ENCODE measurements at regions not wholly inside any gene's neighbourhood (a gene's known extent, or its start where the extent isn't known, plus 50 kb on each side); places are given as distances from the start of the nearest gene placed in this dataset.

DNA sequence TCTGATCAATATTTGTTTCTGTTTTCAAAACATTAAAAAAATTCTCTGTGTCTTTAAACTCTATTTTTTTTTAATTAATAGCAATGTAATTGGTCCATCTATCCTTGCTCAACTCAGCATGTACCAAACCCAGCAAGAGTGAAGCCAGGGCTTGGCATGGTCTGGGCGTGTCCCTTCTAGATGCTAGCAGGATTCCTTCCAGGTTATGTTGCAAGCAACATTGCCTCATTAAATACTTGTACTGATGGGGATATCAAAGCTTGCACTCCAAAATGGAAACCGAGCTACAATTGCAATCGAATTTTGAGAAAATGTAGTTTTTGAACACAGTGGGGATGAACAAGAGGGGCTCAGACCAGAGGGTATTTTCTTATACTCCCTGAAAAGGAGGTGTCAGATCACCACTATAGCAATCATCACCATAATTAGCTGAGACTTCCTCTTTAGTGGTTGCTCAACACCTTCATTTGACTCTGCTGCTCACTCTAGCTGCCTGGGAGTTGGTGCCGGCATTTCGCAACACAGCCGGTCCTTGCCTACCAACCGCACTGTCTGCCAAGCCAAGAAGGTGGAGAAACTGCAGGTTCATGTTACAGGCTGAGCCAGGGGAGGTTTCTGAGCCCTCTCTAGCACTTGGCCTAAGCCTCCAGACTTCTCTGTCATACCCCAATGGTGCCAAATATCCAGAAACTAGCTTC is 67.8 kb upstream of the RALGAPA2 start:
- H3K4me3 Mint-ChIP-seq: no peak overlapping the region
- no peak overlapping the region for H3K27ac Mint-ChIP-seq
- no peaks in the 10 kb centered on the region for H3K36me3 Mint-ChIP-seq
- peaks cover 0 to 19% (median 0%) of the 10 kb centered on the region in 3 donors for H3K27me3 Mint-ChIP-seq
- no peak for DNase-seq
- H3K9me3 Mint-ChIP-seq: peaks cover 0 to 4% (median 3%) of the 10 kb centered on the region in 7 donors
- peaks cover 0 to 7% (median 3%) of the 10 kb centered on the region in 3 donors for H3K4me1 Mint-ChIP-seq
- ATAC-seq (ENCODE audit: low read depth in 2 of 2): peak; percentile 51 to 71

DNA sequence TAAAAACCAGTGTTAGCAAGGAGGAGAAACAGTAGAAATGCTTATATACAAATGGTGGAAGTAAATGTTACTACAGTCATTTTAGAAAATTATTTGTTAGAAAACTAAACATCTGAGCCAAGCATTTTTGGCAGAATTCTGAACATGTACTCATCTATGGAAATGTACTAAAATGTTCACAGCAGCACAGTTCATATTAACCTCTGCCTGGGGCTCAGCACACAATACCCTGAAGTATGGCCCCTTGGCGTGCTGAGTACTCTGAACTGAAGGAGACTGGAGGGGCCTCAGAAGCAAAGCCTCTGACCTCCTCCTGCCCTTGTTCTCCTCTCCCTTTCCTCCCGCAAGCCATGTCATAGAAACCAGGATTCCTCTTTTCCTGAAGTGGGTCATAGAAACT is 66.2 kb upstream of the RALGAPA2 start:
- H3K27ac Mint-ChIP-seq: no peak overlapping the region
- H3K4me3 Mint-ChIP-seq: no peak overlapping the region
- H3K4me1 Mint-ChIP-seq: peaks cover 0 to 7% (median 3%) of the 10 kb centered on the region in 3 donors
- H3K9me3 Mint-ChIP-seq: peaks cover 0 to 6% (median 3%) of the 10 kb centered on the region in 7 donors
- no peaks in the 10 kb centered on the region for H3K36me3 Mint-ChIP-seq
- ATAC-seq (ENCODE audit: low read depth in 2 of 2) (no peak), DNase-seq (no peak)
- H3K27me3 Mint-ChIP-seq: peaks cover 5 to 19% (median 14%) of the 10 kb centered on the region in 3 donors

DNA sequence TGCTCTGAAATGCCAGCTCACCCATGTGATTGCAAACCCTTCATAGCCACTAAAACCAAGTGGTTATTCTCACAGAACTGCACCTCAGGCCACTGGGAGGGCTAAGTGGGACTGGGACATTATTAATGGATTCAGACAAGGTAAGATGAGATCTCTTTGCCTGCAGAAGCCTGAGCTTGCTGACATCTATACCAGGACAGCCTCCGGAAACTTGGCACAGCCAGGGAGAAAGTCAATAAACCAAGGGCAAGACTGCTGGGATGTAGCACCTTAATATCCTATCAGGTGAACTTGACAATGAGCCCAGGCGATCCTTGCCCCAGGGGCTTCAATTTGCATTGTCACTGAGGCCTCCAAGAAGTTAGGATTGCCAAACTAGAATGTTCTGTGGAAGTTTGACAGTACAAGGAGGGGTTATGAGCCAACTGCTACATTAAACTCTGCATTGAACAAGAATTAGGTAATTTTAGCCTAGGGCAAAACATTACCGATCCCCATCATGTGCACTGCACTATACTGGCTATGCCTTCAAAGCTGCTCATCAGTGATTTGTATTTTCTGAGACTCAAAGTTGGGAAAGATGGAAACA is 60.1 kb upstream of the RALGAPA2 start:
- DNase-seq: no peak
- H3K4me1 Mint-ChIP-seq: peaks cover 4 to 9% (median 6%) of the 10 kb centered on the region in 3 donors
- ATAC-seq (ENCODE audit: low read depth in 2 of 2): no peak
- no peak overlapping the region for H3K27ac Mint-ChIP-seq
- H3K36me3 Mint-ChIP-seq: no peaks in the 10 kb centered on the region
- H3K27me3 Mint-ChIP-seq: peaks cover 16 to 33% (median 32%) of the 10 kb centered on the region in 3 donors
- H3K9me3 Mint-ChIP-seq: peaks cover 2 to 13% (median 6%) of the 10 kb centered on the region in 7 donors
- no peak overlapping the region for H3K4me3 Mint-ChIP-seq

DNA sequence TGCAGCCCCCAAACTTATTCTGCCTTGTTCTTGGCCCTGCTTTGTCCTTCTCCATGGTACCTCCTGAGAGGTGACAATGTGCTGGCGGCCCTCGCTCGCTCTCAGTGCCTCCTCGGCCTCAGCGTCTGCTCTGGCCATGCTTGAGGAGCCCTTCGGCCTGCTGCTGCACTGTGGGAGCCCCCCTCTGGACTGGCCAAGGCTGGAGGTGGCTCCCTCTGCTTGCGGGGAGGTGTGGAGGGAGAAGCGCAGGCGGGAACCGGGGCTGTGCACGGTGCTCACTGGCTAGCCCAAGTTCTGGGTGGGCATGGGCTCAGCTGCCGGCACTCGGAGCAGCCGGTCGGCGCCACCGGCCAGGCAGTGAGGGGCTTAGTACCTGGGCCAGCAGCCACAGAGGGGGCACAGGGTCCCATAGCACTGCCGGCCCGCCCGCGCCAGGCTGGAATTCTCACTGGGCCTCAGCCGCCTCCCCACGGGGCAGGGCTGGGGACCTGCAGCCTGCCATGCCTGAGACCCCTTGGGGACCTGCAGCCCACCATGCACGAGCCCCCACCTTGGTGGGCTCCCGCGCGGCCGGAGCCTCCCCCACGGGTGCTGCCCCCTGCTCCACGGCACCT is 55.9 kb upstream of the RALGAPA2 start:
- no peak overlapping the region for H3K27ac Mint-ChIP-seq
- H3K27me3 Mint-ChIP-seq: peaks cover 24 to 28% (median 28%) of the 10 kb centered on the region in 3 donors
- H3K4me3 Mint-ChIP-seq: no peak overlapping the region
- ATAC-seq (ENCODE audit: low read depth in 2 of 2) (no peak), DNase-seq (no peak)
- peaks cover 4 to 9% (median 6%) of the 10 kb centered on the region in 3 donors for H3K4me1 Mint-ChIP-seq
- no peaks in the 10 kb centered on the region for H3K36me3 Mint-ChIP-seq
- H3K9me3 Mint-ChIP-seq: peaks cover 0 to 9% (median 4%) of the 10 kb centered on the region in 7 donors

DNA sequence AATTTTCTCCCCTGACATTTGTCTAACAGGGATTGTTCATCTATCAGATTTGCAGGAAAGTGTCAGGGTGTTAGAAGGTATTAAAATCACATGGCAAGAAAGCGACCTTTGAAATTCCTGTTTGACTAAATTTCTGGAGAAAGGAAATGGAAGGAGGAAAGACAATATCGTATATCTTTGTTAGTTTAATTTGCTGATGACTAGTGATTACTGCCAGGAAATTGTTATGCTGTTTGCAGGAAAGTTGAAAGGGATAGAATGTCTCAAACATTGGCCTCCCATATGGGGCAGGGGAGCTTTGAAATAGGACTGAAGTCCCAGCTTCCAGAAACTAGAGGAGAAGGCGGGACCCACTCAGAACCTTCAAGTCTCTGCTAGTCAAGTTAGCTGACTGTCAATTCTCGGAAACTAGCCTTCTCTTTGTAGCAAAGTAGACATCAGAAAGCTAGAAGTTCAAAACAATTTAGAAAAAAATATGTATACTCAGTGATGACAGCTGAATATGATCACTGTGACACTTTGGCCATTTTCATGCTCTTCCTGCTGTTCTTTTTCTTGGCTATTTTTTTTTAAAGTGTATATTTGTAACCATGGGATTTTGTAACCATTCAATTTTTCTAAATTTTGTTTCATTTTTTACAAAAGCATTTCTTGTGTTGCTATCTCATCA is 53.4 kb upstream of the RALGAPA2 start:
- Mint-ChIP-seq H3K4me3 (no peak overlapping the region), H3K36me3 (no peaks in the 10 kb centered on the region)
- ATAC-seq (ENCODE audit: low read depth in 2 of 2): no peak

DNA sequence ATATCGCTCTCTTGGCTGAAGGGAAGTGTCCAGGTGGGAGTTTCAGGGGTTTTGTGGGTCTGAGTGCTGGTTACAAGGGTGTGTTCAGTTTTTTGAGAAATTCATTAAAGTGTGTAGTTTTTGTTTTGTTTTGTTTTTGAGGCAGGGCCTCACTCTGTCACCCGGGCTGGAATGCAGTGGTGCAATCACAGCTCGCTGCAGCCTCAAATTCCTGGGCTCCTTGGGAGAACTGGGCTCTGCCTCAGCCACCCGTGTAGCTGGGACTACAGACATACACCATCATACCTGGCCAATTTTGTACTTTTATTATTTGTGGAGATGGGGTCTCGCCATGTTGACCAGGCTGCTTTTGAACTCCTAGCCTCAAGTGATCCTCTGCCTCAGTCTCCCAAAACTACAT is 51.2 kb upstream of the RALGAPA2 start:
- H3K4me3 Mint-ChIP-seq: no peak overlapping the region
- H3K27ac Mint-ChIP-seq: no peak overlapping the region
- H3K4me1 Mint-ChIP-seq: no peaks in the 10 kb centered on the region
- no peak for ATAC-seq (ENCODE audit: low read depth in 2 of 2)
- H3K27me3 Mint-ChIP-seq: peaks cover 5 to 17% (median 12%) of the 10 kb centered on the region in 3 donors
- H3K9me3 Mint-ChIP-seq: peaks cover 0 to 3% (median 0%) of the 10 kb centered on the region in 7 donors
- no peaks in the 10 kb centered on the region for H3K36me3 Mint-ChIP-seq
- DNase-seq: no peak

More for the DNA sequence above, 53.4 kb upstream of the RALGAPA2 start:
- H3K4me1 Mint-ChIP-seq: peaks cover 4 to 9% (median 6%) of the 10 kb centered on the region in 3 donors
- H3K27ac Mint-ChIP-seq: no peak overlapping the region
- H3K27me3 Mint-ChIP-seq: peaks cover 12 to 21% (median 12%) of the 10 kb centered on the region in 3 donors
- H3K9me3 Mint-ChIP-seq: peaks cover 0 to 9% (median 3%) of the 10 kb centered on the region in 7 donors
- no peak for DNase-seq
